Hypothalamus (tissue), 51 donors: ENCODE measurements at regions not wholly inside any gene's neighbourhood (a gene's known extent, or its start where the extent isn't known, plus 50 kb on each side); places are given as distances from the start of the nearest gene placed in this dataset.
"Not testable (repeated sequence)": the region's sequence is repeated elsewhere in the genome, so short reads cannot be mapped to it uniquely, and the experiment has no call there.

ENCODE experiments used
- DNase-seq, 51 donors: peaks; one replicate each; lab custom pipeline; 2025; lab: John Stamatoyannopoulos, UW

GRCh38 chr3:82556113-82556512 is 794.7 kb upstream of the GBE1 start:
- DNase-seq, result no peak

GRCh38 chr3:82542556-82542955 is 781.1 kb upstream of the GBE1 start:
- DNase-seq, result not testable (repeated sequence)

DNA sequence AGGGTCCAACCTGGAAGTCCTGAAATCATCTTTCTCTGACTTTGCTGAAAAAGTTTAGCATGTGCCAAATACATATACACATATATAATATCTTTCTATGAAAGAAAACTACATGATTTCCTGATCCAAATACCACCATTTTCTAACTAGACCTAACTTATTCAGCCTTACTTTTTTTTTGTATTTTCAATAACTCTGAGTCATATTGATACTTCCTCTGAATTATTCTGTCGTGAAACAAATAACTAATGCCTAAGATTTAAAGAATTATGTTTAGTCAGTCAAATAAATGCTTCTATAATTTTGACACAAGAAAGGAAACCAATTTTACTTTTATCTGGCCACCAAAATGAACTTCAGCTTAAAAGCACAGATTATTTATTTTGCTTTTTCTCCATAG is 760.2 kb upstream of the GBE1 start:
- no peak for DNase-seq

- DNase-seq, result no peak
Observed at GRCh38 chr3:82520846-82521245, 759.4 kb upstream of the GBE1 start.

DNA sequence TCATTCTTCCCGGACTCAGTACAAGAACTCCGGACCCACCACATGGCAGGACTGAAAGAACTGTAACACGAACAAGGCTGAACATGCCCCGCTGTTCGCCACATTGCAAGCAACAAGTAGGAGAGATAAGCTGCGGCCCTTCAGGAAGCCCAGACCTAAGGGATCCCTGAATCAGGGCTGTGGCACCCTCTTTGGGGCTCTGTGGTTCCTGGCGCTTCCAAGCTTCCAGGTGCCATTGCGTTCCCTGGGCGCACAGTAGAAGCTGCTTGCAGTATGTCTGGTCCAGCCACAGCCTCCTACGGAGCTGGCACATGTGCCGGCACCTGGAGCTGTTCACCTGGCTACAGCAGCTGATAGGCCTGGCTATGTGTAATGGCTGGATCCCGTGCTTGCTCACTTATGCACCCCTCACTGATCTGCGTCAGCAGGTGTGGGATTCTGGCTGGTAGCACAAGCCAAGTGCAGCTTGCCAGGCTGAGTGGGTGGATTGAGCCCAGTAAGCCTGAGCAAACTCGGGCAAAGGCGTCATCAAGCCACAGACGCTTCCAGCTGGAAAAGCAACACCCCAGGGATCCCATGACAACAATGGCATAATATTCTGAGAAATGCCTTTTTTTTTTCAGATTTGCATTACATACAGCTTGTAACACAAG is 748.6 kb upstream of the GBE1 start:
- DNase-seq, result peak in 1 of 51 donors; percentile 46

DNA sequence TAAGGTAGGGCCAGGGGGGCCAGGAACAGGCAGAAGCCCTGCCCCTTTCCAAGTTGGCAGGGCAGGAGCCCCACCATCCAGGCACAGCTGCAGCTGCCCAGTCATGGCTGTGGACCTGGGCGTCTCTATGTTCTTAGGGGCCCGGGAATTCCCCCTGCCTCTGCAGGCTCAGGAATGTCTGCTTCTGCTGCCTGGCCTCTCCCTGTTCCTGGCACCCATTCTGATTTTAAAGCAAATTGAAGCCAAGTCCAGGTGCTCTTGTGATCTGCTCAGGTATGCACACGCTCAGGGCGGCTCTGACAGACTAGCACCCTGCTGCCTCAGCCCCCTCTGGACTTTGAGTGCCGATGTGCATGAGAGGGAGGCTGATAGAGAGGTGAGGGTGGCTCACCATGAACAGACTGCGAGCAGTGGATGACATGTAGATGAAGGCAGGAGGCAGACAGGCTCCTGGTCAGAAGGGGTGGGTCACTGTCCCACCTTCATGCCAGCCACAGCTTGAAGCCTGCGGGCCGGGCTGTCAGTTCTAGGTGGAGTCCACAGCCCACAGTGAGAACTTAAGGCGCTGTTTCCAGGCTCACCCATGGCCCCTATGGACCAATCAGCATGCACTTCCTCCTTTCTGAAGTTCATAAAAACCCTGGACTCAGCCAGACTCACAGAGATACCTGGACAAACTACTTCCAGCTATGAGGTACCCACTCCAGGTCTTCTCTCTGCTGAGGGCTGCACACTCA is 747.8 kb upstream of the GBE1 start:
- DNase-seq, result no peak

GRCh38 chr3:82506204-82506603 is 744.8 kb upstream of the GBE1 start:
- DNase-seq, result no peak

- no peak for DNase-seq
Observed at GRCh38 chr3:82505079-82505756, 743.8 kb upstream of the GBE1 start.

DNA sequence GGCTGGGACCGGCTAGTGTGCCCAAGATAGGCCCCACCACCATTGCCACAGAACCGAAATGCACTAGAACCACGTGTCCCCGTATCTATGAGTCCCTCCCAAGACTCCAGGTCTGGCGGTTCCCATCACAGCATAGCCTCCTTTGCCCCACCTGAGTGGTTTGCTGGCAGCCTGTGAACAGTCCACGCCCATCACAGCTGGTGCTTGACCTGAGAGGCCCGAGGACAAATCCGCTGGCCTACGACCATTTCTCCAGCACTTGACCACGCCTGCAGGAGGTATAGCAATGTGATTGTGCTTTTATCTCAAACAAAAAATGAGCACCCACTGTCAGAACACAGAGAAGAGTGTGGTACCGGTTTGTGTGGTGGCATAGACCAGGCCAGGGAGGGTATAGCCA is 736.7 kb upstream of the GBE1 start:
- no peak for DNase-seq

DNA sequence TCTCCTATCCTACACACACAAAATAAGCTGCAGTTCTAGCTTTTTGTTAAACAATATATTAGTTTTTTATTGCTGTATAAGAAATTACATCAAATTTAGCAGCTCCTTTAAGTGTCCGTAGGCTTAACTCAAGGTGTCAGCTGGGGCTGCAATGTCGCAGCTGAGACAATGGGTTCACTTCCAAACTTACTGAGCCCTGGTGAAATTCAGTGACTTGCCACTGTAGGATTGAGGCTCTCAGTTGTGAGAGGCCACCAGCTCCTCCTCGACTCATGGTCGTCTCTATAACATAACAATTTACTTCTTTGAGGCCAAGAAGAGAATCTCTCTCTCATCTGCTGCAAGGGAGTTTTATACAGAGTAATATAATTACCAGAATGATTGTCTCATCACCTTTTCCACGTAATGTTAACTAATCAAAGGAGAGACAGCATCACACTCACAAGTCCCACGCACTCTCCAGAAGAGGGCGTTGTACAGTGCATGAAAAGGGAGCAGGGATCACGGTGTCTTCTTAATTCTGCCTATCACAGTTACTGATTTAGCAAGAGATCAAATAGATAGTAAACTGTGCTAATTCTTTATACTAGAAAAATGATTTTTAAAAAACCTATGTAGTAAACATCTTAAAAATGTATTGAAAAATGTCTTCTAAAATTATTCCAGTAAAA is 735.6 kb upstream of the GBE1 start:
- no peak for DNase-seq

GRCh38 chr3:82495655-82496054 is 734.2 kb upstream of the GBE1 start:
- DNase-seq, result no peak

DNA sequence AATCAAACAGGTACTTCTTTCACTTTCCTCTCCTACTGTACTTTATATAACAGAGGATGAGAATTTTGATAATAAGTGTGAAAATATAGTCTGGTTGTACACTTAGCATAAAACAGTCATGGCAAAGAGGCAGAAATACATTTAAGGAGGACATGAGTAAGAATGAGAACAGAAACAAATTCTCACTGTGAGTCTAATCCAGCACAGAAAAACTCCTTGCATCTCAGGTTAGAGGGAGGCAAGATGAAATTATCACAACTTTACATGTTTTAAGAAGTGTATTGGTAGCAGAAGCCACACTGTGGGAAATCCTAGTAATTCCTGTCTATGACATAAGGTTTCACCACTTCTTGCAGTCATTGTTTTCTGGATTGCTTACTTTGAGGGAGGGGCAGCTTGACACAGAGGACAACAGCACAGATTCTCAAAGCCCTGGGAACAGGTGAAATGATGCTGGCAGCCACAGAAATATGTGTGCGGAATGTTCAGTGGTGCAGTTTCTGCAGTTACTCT is 733.6 kb upstream of the GBE1 start:
- no peak for DNase-seq

DNA sequence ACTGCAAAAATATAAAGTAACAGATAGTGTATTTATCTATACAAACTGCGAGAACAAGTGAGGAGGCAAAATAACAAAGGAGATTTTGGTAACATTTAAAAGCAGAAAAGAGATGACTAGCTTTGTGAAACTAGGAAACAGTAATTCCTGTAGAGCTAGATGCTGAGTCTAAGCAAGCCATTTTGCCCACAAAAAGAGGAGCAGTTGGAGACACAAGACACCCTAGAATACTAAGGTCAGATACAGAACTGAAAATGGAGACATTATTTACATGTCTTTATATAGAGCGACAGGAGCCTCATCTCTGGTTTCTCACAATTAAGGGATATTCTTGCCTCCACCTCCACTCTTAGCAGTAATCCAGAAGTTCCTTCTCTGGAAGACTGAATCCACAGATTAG is 732.4 kb upstream of the GBE1 start:
- no peak for DNase-seq

DNA sequence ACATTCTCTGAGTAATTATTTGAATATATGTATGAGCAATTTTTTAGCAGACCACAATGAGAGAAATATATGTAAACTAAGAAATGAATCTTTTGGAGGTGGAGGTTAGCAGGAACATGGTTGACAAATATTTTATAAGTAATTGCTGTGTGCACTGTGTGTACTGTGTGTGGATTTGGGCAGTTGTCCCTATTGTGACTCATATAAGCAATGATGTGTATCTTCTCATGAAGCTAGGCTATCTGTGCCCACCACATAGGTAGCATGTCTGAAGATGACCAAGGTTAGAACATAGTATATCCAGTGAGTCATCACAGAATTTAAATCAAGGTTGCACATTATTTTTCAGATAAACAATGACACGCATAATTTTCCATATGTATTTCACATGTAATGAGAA is 713.9 kb upstream of the GBE1 start:
- DNase-seq, result no peak

- DNase-seq, result no peak
Observed at GRCh38 chr3:82474711-82475110, 713.3 kb upstream of the GBE1 start.

DNA sequence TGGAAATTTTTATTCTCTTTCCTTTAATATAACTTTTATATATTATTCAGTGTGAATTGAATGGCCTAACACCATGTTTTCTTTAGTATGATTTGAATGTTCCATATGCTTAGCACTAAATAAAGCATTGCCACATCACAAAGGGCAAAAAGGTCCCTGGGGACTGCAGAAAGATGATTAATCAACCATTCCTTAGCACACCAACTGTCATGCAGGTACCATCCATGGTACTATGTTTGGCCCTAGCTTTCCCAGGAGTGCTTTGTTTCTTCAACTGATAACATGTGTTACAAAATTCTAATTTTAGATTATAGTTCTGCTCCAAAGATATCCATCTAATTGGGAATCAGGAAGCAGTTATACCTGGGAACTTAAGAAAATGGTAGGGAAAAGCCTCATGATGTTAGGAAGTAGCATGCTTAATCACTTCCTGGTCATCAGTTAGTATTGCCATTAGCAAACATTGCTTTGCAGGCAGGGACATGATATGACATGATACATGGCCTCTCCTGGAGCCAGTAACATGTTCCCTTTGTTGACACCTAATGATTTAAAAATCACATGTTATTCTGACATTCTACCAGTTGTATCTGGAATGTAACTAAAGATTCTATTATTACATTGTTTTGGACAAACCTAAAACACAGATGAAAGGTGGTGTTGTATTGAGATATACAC is 712.6 kb upstream of the GBE1 start:
- DNase-seq, result no peak

DNA sequence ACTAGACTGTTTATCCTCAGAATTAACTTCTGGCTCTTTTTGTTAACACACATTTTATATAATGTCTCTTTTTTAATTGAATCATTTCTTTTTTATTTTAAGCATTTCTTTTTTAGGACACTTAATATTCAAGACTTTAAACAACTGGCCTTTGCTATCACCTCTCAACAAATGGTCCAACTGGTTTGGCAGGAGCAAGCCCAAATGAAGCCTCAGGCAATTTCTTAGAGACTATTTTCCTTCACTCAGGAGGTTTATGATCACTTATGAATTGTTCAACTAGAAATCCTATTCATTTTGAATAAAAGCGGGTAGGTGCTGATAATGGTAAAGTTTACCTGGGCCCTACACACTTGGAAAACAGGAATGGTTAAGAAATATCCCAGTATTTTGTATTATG is 705.6 kb upstream of the GBE1 start:
- no peak for DNase-seq

DNA sequence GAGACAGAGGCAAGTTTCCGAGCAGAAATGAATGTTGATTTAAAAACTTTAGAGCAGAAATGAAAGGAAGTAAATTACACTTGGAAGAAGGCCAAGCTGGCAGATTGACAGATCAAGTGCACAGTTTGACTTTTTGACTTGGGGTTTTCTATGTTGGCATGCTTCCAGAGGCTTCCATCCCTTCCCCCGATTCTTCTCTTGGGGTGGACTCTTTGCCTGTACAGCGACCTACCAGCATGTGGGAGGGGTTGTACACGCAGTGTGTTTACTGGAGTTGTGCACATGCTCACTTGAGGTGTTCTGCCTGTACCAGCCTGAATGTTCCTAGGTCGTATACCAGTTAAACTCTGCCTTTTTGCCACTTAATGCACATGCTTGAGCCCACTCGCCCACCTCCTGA is 701.5 kb upstream of the GBE1 start:
- peak in 1 of 51 donors; percentile 1 for DNase-seq

- DNase-seq, result no peak
Observed at GRCh38 chr3:82461049-82461889, 699.8 kb upstream of the GBE1 start.

DNA sequence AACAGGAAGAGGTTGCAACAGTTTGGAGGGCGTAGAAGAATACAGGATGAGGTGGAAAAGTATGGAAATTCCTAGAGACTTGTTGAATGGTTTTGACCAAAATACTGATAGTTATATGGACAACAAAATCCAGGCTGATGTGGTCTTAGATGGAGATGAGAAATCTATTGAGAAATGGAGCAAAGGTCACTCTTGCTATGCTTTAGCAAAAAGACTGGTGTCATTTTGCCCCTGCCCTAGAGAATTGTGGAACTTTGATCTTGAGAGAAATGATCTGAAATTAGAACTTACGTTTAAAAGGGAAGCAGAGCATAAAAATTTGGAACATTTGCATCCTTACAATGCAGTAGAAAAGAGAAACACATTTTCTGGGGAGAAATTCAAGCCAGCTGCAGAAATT is 686.9 kb upstream of the GBE1 start:
- no peak for DNase-seq
